Thymus (tissue), 11 donors: ENCODE measurements at regions not wholly inside any gene's neighbourhood (a gene's known extent, or its start where the extent isn't known, plus 50 kb on each side); places are given as distances from the start of the nearest gene placed in this dataset.

Source experiments
- DNase-seq, 9 donors: peaks; one replicate each; pipeline ENCODE4 v3.0.0-alpha.2; 2013; ENCODE audit warnings: low spot score in 9 of 9, low read depth in 6 of 9, missing footprints in 1 of 9
- H3K27ac ChIP-seq, 2 donors: one replicate each; pipeline ENCODE4 v1.5.1; 2013; ENCODE audit warnings: control low read depth in 1 of 2, low read depth in 1 of 2, low read length in 1 of 2, mild to moderate bottlenecking in 1 of 2, moderate library complexity in 1 of 2
- H3K27me3 ChIP-seq, 2 donors: one replicate each; pipeline ENCODE4 v1.5.1; 2013; ENCODE audit warnings: low read length in 1 of 2; ENCODE audit not compliant: control insufficient read depth in 2 of 2, insufficient read depth in 1 of 2
- H3K36me3 ChIP-seq, 2 donors: one replicate each; pipeline ENCODE4 v1.5.1; 2013; ENCODE audit warnings: low read length in 1 of 2, mild to moderate bottlenecking in 1 of 2, moderate library complexity in 1 of 2; ENCODE audit not compliant: control insufficient read depth in 2 of 2, insufficient read depth in 2 of 2
- H3K4me1 ChIP-seq, 2 donors: one replicate each; pipeline ENCODE4 v1.5.1; 2013; ENCODE audit warnings: low read length in 2 of 2; ENCODE audit not compliant: control insufficient read depth in 2 of 2, insufficient read depth in 2 of 2
- H3K4me3 ChIP-seq, 2 donors: one replicate each; pipeline ENCODE4 v1.5.1; 2013; ENCODE audit warnings: low read length in 2 of 2, control low read depth in 1 of 2, mild to moderate bottlenecking in 1 of 2
- H3K9me3 ChIP-seq, 2 donors: one replicate each; pipeline ENCODE4 v1.5.1; 2013; ENCODE audit warnings: low read length in 1 of 2, mild to moderate bottlenecking in 1 of 2; ENCODE audit not compliant: control insufficient read depth in 2 of 2, insufficient read depth in 1 of 2
- WGBS: extraction: QIAGEN DNeasy Blood & Tissue Kit; methylation state at CpG from one replicate; pipeline ENCODE4 v1.1.7; 2013; 5-methylcytosine and 5-hydroxymethylcytosine counted together
- donor health status: healthy.

DNA sequence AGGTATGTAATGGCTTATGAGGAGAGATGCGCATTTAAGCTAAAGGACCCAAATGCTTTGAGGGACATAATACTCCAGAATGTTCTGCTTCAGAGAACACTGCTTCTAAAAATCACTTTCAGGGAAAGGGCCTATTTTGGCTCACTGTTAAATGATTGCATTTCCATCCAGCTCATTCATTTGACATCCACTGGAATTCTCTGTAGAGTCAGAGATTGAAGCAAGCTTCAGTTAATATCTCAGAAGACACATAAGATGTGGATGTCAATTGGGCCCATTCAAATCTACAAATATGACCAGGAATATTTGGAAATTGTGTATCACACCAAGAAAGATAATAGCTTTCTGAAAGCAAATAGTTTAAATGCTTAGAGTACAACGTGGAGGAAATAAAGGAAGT is 209.9 kb upstream of the VSTM2A start:
- no peak overlapping the region for H3K27ac ChIP-seq
- no peak for DNase-seq
- no peaks in the 10 kb centered on the region for H3K36me3 ChIP-seq
- 71% methylated on average over 2 of the region's 2 CpGs for WGBS
- H3K9me3 ChIP-seq: no peaks in the 10 kb centered on the region
- no peaks in the 10 kb centered on the region for H3K4me1 ChIP-seq
- no peaks in the 10 kb centered on the region for H3K27me3 ChIP-seq
- H3K4me3 ChIP-seq: no peak overlapping the region

DNA sequence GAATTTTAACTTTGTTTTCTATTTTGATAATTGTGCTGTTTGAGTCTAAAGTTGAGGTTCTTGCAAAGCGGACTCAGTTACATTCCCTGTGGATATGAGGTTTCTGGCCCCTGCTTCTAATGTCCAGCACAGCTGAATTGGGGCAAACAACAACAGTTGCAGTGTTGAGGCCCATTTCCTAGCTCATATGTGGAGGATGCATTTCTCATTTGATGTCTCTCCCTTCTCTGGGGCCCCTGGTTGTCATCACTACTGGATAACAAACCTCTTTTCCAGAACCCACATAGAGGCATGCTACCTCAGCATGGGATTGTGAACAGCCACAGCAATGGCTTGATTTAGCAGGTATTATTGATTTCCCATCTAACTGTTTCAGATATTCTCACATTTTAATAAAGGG is 208.2 kb upstream of the VSTM2A start:
- H3K36me3 ChIP-seq: no peaks in the 10 kb centered on the region
- no peaks in the 10 kb centered on the region for H3K27me3 ChIP-seq
- WGBS: 95% methylated on average over 1 of the region's 1 CpG
- no peaks in the 10 kb centered on the region for H3K4me1 ChIP-seq
- no peak for DNase-seq
- no peaks in the 10 kb centered on the region for H3K9me3 ChIP-seq
- no peak overlapping the region for H3K27ac ChIP-seq
- no peak overlapping the region for H3K4me3 ChIP-seq

GRCh38 chr7:54336800-54337199 is 205.4 kb upstream of the VSTM2A start:
- Histone ChIP-seq H3K27ac (no peak overlapping the region), H3K9me3 (no peaks in the 10 kb centered on the region), H3K4me3 (no peak overlapping the region), H3K36me3 (no peaks in the 10 kb centered on the region), H3K4me1 (no peaks in the 10 kb centered on the region), H3K27me3 (no peaks in the 10 kb centered on the region)
- 90% methylated on average over 2 of the region's 2 CpGs for WGBS
- no peak for DNase-seq

DNA sequence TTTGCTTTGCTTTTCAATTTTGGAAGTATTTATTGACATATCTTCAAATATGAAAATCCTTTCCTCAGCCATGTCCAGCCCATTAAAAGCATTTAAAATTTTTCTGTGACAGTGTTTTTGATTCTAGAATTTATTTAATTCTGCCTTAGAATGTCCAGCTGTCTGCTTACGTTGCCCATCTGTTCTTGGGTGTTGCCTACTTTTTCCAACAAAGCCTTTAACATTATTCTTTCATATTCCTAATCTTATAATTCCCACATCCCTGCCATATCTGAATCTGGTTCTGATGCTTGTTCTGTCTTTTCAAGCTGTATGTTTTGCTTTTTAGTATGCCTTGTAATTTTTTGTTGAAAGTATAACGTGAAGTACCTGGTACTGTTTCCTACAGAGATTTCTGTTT is 204.7 kb upstream of the VSTM2A start:
- WGBS: 85% methylated on average over 2 of the region's 2 CpGs
- DNase-seq: no peak
- Histone ChIP-seq H3K27me3 (no peaks in the 10 kb centered on the region), H3K4me3 (no peak overlapping the region), H3K27ac (no peak overlapping the region), H3K4me1 (no peaks in the 10 kb centered on the region), H3K36me3 (no peaks in the 10 kb centered on the region), H3K9me3 (no peaks in the 10 kb centered on the region)

- no peaks in the 10 kb centered on the region for H3K27me3 ChIP-seq
- no peaks in the 10 kb centered on the region for H3K4me1 ChIP-seq
- H3K27ac ChIP-seq: no peak overlapping the region
- DNase-seq: no peak
- WGBS: 93% methylated on average over 3 of the region's 3 CpGs
- no peaks in the 10 kb centered on the region for H3K9me3 ChIP-seq
- no peaks in the 10 kb centered on the region for H3K36me3 ChIP-seq
- no peak overlapping the region for H3K4me3 ChIP-seq
Observed at GRCh38 chr7:54338319-54338718, 203.9 kb upstream of the VSTM2A start.

DNA sequence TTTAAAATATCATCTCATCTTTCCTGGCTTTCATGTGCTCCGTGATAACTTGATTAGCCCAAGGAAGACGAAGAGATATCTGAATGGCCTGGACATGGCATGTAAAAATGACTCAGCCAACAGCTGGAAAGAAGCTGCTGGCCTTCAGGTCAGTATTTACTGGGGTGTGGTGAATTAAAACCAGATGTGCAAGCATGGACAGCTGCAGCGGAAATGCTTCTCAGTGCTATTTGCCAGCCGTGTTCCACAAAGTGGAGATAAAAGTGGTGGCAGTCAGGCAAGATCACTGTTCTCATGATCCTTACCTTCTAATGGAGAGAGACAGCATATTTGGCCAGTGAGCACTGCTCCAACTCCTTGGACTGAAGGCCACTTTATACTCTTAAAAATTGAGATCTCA is 203.1 kb upstream of the VSTM2A start:
- DNase-seq: no peak
- H3K36me3 ChIP-seq: no peaks in the 10 kb centered on the region
- no peaks in the 10 kb centered on the region for H3K9me3 ChIP-seq
- H3K4me3 ChIP-seq: no peak overlapping the region
- 92% methylated on average over 4 of the region's 4 CpGs for WGBS
- no peaks in the 10 kb centered on the region for H3K27me3 ChIP-seq
- H3K4me1 ChIP-seq: no peaks in the 10 kb centered on the region
- no peak overlapping the region for H3K27ac ChIP-seq

DNA sequence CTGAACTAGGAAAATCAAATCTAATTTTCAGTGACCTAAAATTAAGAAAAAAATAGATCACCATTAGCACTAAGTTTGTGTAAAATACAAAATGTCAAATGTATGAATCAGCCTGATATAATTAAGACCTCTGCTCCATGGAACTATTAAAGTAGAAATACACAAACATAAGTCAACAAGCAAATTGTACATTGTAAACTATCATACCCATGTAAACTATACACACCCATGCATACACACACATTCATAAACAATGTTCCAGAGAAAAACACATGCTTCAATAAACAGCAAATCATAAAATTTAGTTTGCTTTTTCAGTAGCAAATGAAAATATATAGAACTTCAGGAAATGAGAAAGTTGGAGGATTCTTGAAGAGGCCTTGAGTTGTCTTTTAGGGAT is 199.7 kb upstream of the VSTM2A start:
- no peaks in the 10 kb centered on the region for H3K36me3 ChIP-seq
- no peaks in the 10 kb centered on the region for H3K4me1 ChIP-seq
- H3K4me3 ChIP-seq: no peak overlapping the region
- no peak for DNase-seq
- no peak overlapping the region for H3K27ac ChIP-seq
- H3K27me3 ChIP-seq: no peaks in the 10 kb centered on the region
- no peaks in the 10 kb centered on the region for H3K9me3 ChIP-seq

DNA sequence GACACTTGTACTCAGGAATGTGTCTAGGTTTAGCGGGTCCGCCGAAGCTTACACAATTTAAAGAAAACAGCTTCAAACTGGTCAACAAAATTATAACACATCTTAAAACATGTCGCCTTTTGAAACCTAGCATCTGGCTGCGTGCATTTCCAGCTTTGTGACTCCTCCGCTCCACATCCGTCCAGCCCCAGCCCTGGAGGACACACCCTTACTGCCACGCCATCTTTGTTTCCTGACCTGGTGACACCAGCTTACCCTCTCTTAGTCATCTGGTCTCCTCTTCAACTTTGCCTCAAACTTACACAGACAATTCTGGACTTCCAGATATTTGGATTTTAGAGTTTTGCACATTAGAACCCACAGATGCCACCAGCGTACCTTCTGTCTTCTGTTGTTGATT is 198.7 kb upstream of the VSTM2A start:
- H3K27ac ChIP-seq: no peak overlapping the region
- no peak for DNase-seq
- 97% methylated on average over 9 of the region's 9 CpGs for WGBS
- H3K27me3 ChIP-seq: no peaks in the 10 kb centered on the region
- no peaks in the 10 kb centered on the region for H3K4me1 ChIP-seq
- peaks cover 0 to under 1% of the 10 kb centered on the region in 2 donors for H3K9me3 ChIP-seq
- H3K4me3 ChIP-seq: no peak overlapping the region
- H3K36me3 ChIP-seq: no peaks in the 10 kb centered on the region

- WGBS: 93% methylated on average over 1 of the region's 1 CpG
Observed at GRCh38 chr7:54345746-54346145, 196.4 kb upstream of the VSTM2A start.

GRCh38 chr7:54349229-54349628 is 192.9 kb upstream of the VSTM2A start:
- H3K27me3 ChIP-seq: no peaks in the 10 kb centered on the region
- no peaks in the 10 kb centered on the region for H3K4me1 ChIP-seq
- H3K9me3 ChIP-seq: peaks cover 0 to 2% of the 10 kb centered on the region in 2 donors
- no peak for DNase-seq
- no peak overlapping the region for H3K4me3 ChIP-seq
- no peaks in the 10 kb centered on the region for H3K36me3 ChIP-seq
- no peak overlapping the region for H3K27ac ChIP-seq
- 87% methylated on average over 3 of the region's 3 CpGs for WGBS

More at GRCh38 chr7:54345746-54346145, 196.4 kb upstream of the VSTM2A start:
- Histone ChIP-seq H3K27me3 (no peaks in the 10 kb centered on the region), H3K4me3 (no peak overlapping the region), H3K36me3 (no peaks in the 10 kb centered on the region), H3K9me3 (peaks cover 0 to 2% of the 10 kb centered on the region in 2 donors), H3K27ac (no peak overlapping the region), H3K4me1 (no peaks in the 10 kb centered on the region)
- no peak for DNase-seq
